ENCODE measurements at regions not wholly inside any gene's neighbourhood (a gene's known extent, or its start where the extent isn't known, plus 50 kb on each side); places are given as distances from the start of the nearest gene placed in this dataset.

DNA sequence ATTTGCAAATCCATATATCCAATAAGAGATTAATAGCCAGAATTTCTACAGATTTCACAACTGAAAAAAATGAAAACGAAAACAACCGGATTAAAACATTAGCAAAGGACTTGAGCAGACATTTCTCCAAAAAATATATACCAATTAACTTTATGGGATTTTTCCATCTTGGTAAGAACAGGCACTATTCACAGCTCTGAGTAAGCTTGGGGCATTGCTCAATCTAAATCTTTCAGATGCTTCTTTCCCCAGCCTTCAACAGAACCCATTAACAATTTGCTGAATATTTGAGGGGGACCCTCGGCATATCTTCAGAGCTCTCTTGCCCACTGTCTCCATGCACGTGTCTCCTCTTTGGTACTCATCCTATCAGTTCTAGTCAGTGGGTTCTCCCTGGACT, 111.7 kb upstream of the CD93 start (continued):
- TF ChIP-seq, protein P1, sequence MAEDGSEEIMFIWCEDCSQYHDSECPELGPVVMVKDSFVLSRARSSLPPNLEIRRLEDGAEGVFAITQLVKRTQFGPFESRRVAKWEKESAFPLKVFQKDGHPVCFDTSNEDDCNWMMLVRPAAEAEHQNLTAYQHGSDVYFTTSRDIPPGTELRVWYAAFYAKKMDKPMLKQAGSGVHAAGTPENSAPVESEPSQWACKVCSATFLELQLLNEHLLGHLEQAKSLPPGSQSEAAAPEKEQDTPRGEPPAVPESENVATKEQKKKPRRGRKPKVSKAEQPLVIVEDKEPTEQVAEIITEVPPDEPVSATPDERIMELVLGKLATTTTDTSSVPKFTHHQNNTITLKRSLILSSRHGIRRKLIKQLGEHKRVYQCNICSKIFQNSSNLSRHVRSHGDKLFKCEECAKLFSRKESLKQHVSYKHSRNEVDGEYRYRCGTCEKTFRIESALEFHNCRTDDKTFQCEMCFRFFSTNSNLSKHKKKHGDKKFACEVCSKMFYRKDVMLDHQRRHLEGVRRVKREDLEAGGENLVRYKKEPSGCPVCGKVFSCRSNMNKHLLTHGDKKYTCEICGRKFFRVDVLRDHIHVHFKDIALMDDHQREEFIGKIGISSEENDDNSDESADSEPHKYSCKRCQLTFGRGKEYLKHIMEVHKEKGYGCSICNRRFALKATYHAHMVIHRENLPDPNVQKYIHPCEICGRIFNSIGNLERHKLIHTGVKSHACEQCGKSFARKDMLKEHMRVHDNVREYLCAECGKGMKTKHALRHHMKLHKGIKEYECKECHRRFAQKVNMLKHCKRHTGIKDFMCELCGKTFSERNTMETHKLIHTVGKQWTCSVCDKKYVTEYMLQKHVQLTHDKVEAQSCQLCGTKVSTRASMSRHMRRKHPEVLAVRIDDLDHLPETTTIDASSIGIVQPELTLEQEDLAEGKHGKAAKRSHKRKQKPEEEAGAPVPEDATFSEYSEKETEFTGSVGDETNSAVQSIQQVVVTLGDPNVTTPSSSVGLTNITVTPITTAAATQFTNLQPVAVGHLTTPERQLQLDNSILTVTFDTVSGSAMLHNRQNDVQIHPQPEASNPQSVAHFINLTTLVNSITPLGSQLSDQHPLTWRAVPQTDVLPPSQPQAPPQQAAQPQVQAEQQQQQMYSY (CRISPR knock-in tag; IDR thresholded peaks at IDR 0.05) = no peak
- TF ChIP-seq, protein P2, sequence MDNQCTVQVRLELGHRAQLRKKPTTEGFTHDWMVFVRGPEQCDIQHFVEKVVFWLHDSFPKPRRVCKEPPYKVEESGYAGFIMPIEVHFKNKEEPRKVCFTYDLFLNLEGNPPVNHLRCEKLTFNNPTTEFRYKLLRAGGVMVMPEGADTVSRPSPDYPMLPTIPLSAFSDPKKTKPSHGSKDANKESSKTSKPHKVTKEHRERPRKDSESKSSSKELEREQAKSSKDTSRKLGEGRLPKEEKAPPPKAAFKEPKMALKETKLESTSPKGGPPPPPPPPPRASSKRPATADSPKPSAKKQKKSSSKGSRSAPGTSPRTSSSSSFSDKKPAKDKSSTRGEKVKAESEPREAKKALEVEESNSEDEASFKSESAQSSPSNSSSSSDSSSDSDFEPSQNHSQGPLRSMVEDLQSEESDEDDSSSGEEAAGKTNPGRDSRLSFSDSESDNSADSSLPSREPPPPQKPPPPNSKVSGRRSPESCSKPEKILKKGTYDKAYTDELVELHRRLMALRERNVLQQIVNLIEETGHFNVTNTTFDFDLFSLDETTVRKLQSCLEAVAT (IDR thresholded peaks at IDR 0.05) = no peak
- TF ChIP-seq TARDBP (IDR thresholded peaks at IDR 0.05; ENCODE audit: borderline replicate concordance) = no peak
- TF ChIP-seq DPF2 (IDR thresholded peaks at IDR 0.05) = no peak
- TF ChIP-seq, protein P3, sequence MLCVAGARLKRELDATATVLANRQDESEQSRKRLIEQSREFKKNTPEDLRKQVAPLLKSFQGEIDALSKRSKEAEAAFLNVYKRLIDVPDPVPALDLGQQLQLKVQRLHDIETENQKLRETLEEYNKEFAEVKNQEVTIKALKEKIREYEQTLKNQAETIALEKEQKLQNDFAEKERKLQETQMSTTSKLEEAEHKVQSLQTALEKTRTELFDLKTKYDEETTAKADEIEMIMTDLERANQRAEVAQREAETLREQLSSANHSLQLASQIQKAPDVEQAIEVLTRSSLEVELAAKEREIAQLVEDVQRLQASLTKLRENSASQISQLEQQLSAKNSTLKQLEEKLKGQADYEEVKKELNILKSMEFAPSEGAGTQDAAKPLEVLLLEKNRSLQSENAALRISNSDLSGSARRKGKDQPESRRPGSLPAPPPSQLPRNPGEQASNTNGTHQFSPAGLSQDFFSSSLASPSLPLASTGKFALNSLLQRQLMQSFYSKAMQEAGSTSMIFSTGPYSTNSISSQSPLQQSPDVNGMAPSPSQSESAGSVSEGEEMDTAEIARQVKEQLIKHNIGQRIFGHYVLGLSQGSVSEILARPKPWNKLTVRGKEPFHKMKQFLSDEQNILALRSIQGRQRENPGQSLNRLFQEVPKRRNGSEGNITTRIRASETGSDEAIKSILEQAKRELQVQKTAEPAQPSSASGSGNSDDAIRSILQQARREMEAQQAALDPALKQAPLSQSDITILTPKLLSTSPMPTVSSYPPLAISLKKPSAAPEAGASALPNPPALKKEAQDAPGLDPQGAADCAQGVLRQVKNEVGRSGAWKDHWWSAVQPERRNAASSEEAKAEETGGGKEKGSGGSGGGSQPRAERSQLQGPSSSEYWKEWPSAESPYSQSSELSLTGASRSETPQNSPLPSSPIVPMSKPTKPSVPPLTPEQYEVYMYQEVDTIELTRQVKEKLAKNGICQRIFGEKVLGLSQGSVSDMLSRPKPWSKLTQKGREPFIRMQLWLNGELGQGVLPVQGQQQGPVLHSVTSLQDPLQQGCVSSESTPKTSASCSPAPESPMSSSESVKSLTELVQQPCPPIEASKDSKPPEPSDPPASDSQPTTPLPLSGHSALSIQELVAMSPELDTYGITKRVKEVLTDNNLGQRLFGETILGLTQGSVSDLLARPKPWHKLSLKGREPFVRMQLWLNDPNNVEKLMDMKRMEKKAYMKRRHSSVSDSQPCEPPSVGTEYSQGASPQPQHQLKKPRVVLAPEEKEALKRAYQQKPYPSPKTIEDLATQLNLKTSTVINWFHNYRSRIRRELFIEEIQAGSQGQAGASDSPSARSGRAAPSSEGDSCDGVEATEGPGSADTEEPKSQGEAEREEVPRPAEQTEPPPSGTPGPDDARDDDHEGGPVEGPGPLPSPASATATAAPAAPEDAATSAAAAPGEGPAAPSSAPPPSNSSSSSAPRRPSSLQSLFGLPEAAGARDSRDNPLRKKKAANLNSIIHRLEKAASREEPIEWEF (IDR thresholded peaks at IDR 0.05; ENCODE audit: insufficient replicate concordance, low read depth, low read length) = no peak
- TF ChIP-seq PML (IDR thresholded peaks at IDR 0.05; ENCODE audit: low read length) = no peak
- TF ChIP-seq ZNF622 (IDR thresholded peaks at IDR 0.05) = no peak

Data from GM12878 (cell line).